NCI-H2227 (cell line): ENCODE measurements at regions not wholly inside any gene's neighbourhood (a gene's known extent, or its start where the extent isn't known, plus 50 kb on each side); places are given as distances from the start of the nearest gene placed in this dataset.

Experiments
- DNase-seq: peaks from one replicate; lab custom pipeline; 2025; ENCODE audit not compliant: unreplicated experiment; lab: John Stamatoyannopoulos, UW

DNA sequence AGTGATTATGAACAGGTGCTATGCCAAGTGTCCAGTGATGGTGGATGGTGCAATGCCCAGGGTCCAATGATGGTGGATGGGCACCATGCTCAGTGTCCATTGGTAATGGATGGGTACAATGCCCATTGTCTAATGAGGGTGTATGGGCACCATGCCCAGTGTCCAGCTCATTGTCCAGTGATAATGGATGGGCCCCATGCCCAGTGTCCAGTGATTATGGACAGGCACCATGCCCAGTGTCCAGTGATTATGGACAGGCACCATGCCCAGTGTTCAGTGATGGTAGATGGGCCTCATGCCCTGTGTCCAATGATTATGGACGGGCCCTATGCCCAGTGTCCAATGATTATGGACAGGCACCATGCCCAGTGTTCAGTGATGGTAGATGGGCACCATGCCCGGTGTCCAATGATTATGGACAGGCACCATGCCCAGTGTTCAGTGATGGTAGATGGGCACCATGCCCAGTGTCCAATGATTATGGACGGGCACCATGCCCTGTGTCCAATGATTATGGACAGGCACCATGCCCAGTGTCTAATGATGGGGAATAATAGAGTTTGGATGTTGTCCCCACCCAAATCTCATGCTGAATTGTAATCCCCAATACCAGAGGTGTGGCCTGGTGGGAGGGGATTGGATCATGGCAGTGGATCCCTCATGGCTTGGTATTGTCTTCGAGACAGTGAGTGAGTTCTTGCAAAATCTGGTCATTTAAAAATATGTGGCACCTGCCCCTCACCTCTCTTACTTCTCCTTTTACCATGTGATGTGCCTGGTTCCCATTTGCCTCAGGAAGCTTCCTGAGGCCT lies 87.8 kb downstream of the ANKRD10 start:
- DNase-seq = no peak
